ENCODE measurements at regions not wholly inside any gene's neighbourhood (a gene's known extent, or its start where the extent isn't known, plus 50 kb on each side); places are given as distances from the start of the nearest gene placed in this dataset.

GRCh38 chr11:34789196-34789834 lies 126.9 kb downstream of the APIP start:
- Mint-ChIP-seq H3K27ac (ENCODE audit: unreplicated experiment) (peak overlapping the region; percentile 87), H3K27me3 (ENCODE audit: low read depth) (no peaks in the 10 kb centered on the region)

DNA sequence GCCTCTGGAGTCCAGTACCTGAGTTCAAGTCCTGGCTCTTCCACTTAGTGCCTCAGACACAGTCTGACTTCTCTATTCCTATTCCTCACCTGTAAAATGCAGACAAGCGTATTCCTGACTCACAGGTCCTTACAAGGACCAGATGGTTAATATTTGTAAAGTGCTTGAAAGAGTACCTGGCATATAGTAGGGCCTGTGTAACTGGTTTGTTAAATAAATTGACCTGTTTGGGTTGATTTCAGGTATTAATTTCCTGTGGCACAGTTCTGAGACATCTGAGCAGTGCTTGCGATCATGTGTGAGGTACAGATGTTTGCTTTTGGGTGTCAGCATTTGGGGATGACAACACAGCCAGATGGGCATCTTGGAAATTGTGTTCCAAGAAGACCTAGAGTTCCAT lies 127.5 kb downstream of the APIP start:
- no peak for TF ChIP-seq CTCF (conservative IDR thresholded peaks at IDR 0.05)
- Mint-ChIP-seq H3K4me1 (peaks cover 38% of the 10 kb centered on the region), H3K27ac (ENCODE audit: unreplicated experiment) (no peak overlapping the region), H3K9me3 (peaks cover 4% of the 10 kb centered on the region), H3K4me3 (no peak overlapping the region), H3K27me3 (ENCODE audit: low read depth) (no peaks in the 10 kb centered on the region), H3K36me3 (ENCODE audit: low read depth) (peaks cover 25% of the 10 kb centered on the region)
- DNase-seq (ENCODE audit: low read depth, low spot score): no peak

More at GRCh38 chr11:34789196-34789834, 126.9 kb downstream of the APIP start:
- Mint-ChIP-seq H3K4me1 (peaks cover 43% of the 10 kb centered on the region), H3K4me3 (no peak overlapping the region), H3K9me3 (peaks cover 4% of the 10 kb centered on the region), H3K36me3 (ENCODE audit: low read depth) (peaks cover 23% of the 10 kb centered on the region)
- DNase-seq (ENCODE audit: low read depth, low spot score): no peak
- TF ChIP-seq CTCF (conservative IDR thresholded peaks at IDR 0.05): no peak

DNA sequence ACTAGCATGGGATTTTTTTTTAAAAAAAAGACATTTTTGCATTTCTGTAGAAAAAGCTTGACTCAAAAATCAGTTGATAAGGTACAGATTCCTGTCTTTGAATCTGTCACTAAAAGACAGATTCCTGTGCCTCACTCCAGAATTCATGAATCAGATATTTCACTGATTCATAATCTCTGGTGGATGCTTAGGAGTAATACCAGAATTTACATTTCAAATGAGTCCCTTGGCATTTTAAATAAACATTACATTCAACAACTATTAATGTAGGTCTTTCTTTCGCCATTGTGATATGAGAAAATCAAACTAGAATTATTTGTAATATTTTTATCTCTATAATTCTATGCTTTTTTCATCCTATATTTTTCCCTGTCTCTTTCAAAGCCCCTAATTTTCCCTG lies 128.3 kb downstream of the APIP start:
- no peak overlapping the region for H3K27ac Mint-ChIP-seq (ENCODE audit: unreplicated experiment)
- H3K36me3 Mint-ChIP-seq (ENCODE audit: low read depth): peaks cover 27% of the 10 kb centered on the region
- no peaks in the 10 kb centered on the region for H3K27me3 Mint-ChIP-seq (ENCODE audit: low read depth)
- TF ChIP-seq CTCF (conservative IDR thresholded peaks at IDR 0.05): no peak
- no peak overlapping the region for H3K4me3 Mint-ChIP-seq
- peaks cover 30% of the 10 kb centered on the region for H3K4me1 Mint-ChIP-seq
- peaks cover 4% of the 10 kb centered on the region for H3K9me3 Mint-ChIP-seq
- DNase-seq (ENCODE audit: low read depth, low spot score): no peak

- no peaks in the 10 kb centered on the region for H3K27me3 Mint-ChIP-seq (ENCODE audit: low read depth)
- H3K4me3 Mint-ChIP-seq: no peak overlapping the region
- H3K4me1 Mint-ChIP-seq: peaks cover 25% of the 10 kb centered on the region
- no peak for DNase-seq (ENCODE audit: low read depth, low spot score)
- H3K9me3 Mint-ChIP-seq: peaks cover 4% of the 10 kb centered on the region
- no peak overlapping the region for H3K27ac Mint-ChIP-seq (ENCODE audit: unreplicated experiment)
- peaks cover 26% of the 10 kb centered on the region for H3K36me3 Mint-ChIP-seq (ENCODE audit: low read depth)
- no peak for TF ChIP-seq CTCF (conservative IDR thresholded peaks at IDR 0.05)
Observed at GRCh38 chr11:34787348-34787747, 128.8 kb downstream of the APIP start.

DNA sequence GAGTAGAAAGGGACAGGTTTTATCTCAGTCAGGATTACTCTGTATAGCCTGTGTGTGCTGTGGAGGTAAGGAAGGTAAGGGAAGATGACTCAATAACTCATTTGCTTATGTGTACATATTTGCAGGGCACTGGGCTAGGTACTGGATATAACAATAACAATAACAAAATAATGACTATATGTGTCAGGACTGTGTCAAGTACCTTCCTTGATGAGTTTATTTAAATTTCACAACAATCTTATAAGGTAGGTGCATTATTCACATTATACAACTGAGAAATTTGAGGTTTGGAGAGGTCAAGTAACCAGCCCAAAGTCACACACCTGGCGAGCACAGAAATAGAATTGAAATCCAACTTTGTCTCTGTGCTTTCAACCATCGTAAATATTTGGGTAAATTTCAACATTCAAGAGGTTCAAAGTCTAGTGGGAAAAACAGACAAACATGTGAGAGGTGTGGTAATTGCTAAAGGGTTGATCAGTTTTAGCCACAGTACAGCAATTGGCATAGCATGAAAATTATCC lies 131.8 kb downstream of the APIP start:
- peaks cover 27% of the 10 kb centered on the region for H3K36me3 Mint-ChIP-seq (ENCODE audit: low read depth)
- no peak overlapping the region for H3K27ac Mint-ChIP-seq (ENCODE audit: unreplicated experiment)
- peaks cover 10% of the 10 kb centered on the region for H3K9me3 Mint-ChIP-seq
- H3K4me3 Mint-ChIP-seq: no peak overlapping the region
- no peak for TF ChIP-seq CTCF (conservative IDR thresholded peaks at IDR 0.05)
- H3K4me1 Mint-ChIP-seq: peaks cover 8% of the 10 kb centered on the region
- H3K27me3 Mint-ChIP-seq (ENCODE audit: low read depth): no peaks in the 10 kb centered on the region
- DNase-seq (ENCODE audit: low read depth, low spot score): no peak
